SU-DHL-6 (cell line): ENCODE measurements at regions not wholly inside any gene's neighbourhood (a gene's known extent, or its start where the extent isn't known, plus 50 kb on each side); places are given as distances from the start of the nearest gene placed in this dataset.

Source experiments
- H2AFZ ChIP-seq: fragments of 200-600 bp; sonication (generic); 2 replicates; pipeline ENCODE4 v1.6.1; 2014; ENCODE audit warnings: low read depth, mild to moderate bottlenecking, moderate library complexity, mixed read lengths, antibody characterized with exemption, low read length; ENCODE audit not compliant: severe bottlenecking
- H3F3A ChIP-seq: fragments of 200-600 bp; shearing (Covaris generic); 2 replicates; pipeline ENCODE4 v1.6.0; 2016; ENCODE audit warnings: antibody characterized with exemption, mild to moderate bottlenecking; ENCODE audit not compliant: insufficient read depth
- H3K27ac ChIP-seq: fragments of 200-600 bp; sonication (generic); 2 replicates; pipeline ENCODE4 v1.5.1; 2016; ENCODE audit warnings: low read depth, mild to moderate bottlenecking, low read length, moderate library complexity, mixed read lengths
- H3K27me3 ChIP-seq: fragments of 200-600 bp; sonication (generic), shearing (Covaris generic); 2 replicates; pipeline ENCODE4 v1.6.0; 2014; ENCODE audit warnings: mild to moderate bottlenecking, low read length
- H3K36me3 ChIP-seq: fragments of 200-600 bp; sonication (generic); 2 replicates; pipeline ENCODE4 v1.6.1; 2014; ENCODE audit warnings: mild to moderate bottlenecking, low read length, mixed read lengths
- H3K4me2 ChIP-seq: fragments of 300-600, 200-600 bp; shearing (Covaris generic), sonication (generic); 2 replicates; pipeline ENCODE4 v1.6.0; 2014; ENCODE audit warnings: low read length, low read depth, mild to moderate bottlenecking; ENCODE audit not compliant: poor library complexity, severe bottlenecking
- H3K4me3 ChIP-seq: fragments of 200-600 bp; sonication (generic); 2 replicates; pipeline ENCODE4 v1.5.1; 2014; ENCODE audit warnings: antibody characterized with exemption, low read length, mild to moderate bottlenecking, mixed read lengths; ENCODE audit not compliant: insufficient read depth, poor library complexity, severe bottlenecking
- H3K79me2 ChIP-seq: fragments of 200-600 bp; sonication (generic); 2 replicates; pipeline ENCODE4 v1.6.1; 2014; ENCODE audit warnings: mild to moderate bottlenecking, low read length, moderate library complexity; ENCODE audit not compliant: insufficient read depth
- H3K9ac ChIP-seq: fragments of 200-600 bp; sonication (generic); 2 replicates; pipeline ENCODE4 v1.7.0; 2014; ENCODE audit warnings: mild to moderate bottlenecking, low read length
- H3K9me2 ChIP-seq: fragments of 200-600 bp; sonication (generic); replicated peaks from 2 replicates; pipeline ENCODE4 v1.6.1; 2014; ENCODE audit warnings: low read length; ENCODE audit not compliant: insufficient read depth
- H3K9me3 ChIP-seq: fragments of 200-600 bp; sonication (generic); 2 replicates; pipeline ENCODE4 v1.6.1; 2014; ENCODE audit warnings: low read length, mixed read lengths; ENCODE audit not compliant: insufficient read depth
- H4K20me1 ChIP-seq: fragments of 200-600 bp; sonication (generic); 2 replicates; pipeline ENCODE4 v1.6.1; 2014; ENCODE audit warnings: low read depth, mild to moderate bottlenecking, antibody characterized with exemption, low read length, moderate library complexity, mixed read lengths
- CTCF ChIP-seq: fragments of 200-600 bp; sonication (generic); IDR thresholded peaks from one replicate; pipeline ENCODE4 v1.5.1; 2017; ENCODE audit warnings: antibody characterized with exemption, mild to moderate bottlenecking, low read length, moderate library complexity; ENCODE audit not compliant: insufficient read depth, poor library complexity, severe bottlenecking
- EZH2phosphoT487 ChIP-seq: fragments of 200-600 bp; sonication (generic), shearing (Covaris generic); conservative IDR thresholded peaks from 2 replicates; pipeline ENCODE4 v1.6.1; 2018; ENCODE audit warnings: mild to moderate bottlenecking, antibody characterized with exemption, low read length, moderate library complexity, mixed read lengths

- Histone ChIP-seq H3F3A (no peaks in the 10 kb centered on the region), H4K20me1 (no peaks in the 10 kb centered on the region), H3K79me2 (no peaks in the 10 kb centered on the region), H2AFZ (no peak overlapping the region), H3K4me3 (no peak overlapping the region), H3K36me3 (no peaks in the 10 kb centered on the region), H3K9ac (no peak overlapping the region), H3K9me3 (no peaks in the 10 kb centered on the region), H3K27me3 (no peaks in the 10 kb centered on the region), H3K4me2 (no peak overlapping the region), H3K9me2 (no peaks in the 10 kb centered on the region), H3K27ac (no peak overlapping the region)
- TF ChIP-seq EZH2phosphoT487 (no peak), CTCF (no peak)
Measured at GRCh38 chr3:31305340-31305739, 227.4 kb upstream of the STT3B start.

GRCh38 chr3:31307131-31307785, 225.5 kb upstream of the STT3B start:
- Histone ChIP-seq H3K9ac (no peak overlapping the region), H3K9me3 (no peaks in the 10 kb centered on the region), H3K27me3 (no peaks in the 10 kb centered on the region), H3K9me2 (no peaks in the 10 kb centered on the region), H2AFZ (no peak overlapping the region), H3K36me3 (no peaks in the 10 kb centered on the region), H3K4me3 (no peak overlapping the region), H4K20me1 (no peaks in the 10 kb centered on the region), H3K4me2 (no peak overlapping the region), H3K27ac (no peak overlapping the region), H3K79me2 (no peaks in the 10 kb centered on the region), H3F3A (no peaks in the 10 kb centered on the region)
- no peak for TF ChIP-seq EZH2phosphoT487
- TF ChIP-seq CTCF = no peak

GRCh38 chr3:31311559-31311958, 221.2 kb upstream of the STT3B start:
- Histone ChIP-seq H3K9ac (no peak overlapping the region), H4K20me1 (no peaks in the 10 kb centered on the region), H3K36me3 (no peaks in the 10 kb centered on the region), H2AFZ (no peak overlapping the region), H3F3A (no peaks in the 10 kb centered on the region), H3K4me2 (no peak overlapping the region), H3K4me3 (no peak overlapping the region), H3K27ac (no peak overlapping the region), H3K9me2 (no peaks in the 10 kb centered on the region), H3K79me2 (no peaks in the 10 kb centered on the region), H3K27me3 (no peaks in the 10 kb centered on the region), H3K9me3 (no peaks in the 10 kb centered on the region)
- TF ChIP-seq CTCF = no peak
- no peak for TF ChIP-seq EZH2phosphoT487
